ENCODE measurements at regions not wholly inside any gene's neighbourhood (a gene's known extent, or its start where the extent isn't known, plus 50 kb on each side); places are given as distances from the start of the nearest gene placed in this dataset.

GRCh38 chr12:73465106-73465505 is 1072.5 kb upstream of the ATXN7L3B start:
- TF ChIP-seq CTCF (IDR thresholded peaks at IDR 0.05; ENCODE audit: low read length) = no peak
- TF ChIP-seq EZH2 (IDR thresholded peaks at IDR 0.05; ENCODE audit: borderline replicate concordance, low read length) = no peak

Measured in OCI-LY1 (cell line).